ENCODE measurements at regions not wholly inside any gene's neighbourhood (a gene's known extent, or its start where the extent isn't known, plus 50 kb on each side); places are given as distances from the start of the nearest gene placed in this dataset.

DNA sequence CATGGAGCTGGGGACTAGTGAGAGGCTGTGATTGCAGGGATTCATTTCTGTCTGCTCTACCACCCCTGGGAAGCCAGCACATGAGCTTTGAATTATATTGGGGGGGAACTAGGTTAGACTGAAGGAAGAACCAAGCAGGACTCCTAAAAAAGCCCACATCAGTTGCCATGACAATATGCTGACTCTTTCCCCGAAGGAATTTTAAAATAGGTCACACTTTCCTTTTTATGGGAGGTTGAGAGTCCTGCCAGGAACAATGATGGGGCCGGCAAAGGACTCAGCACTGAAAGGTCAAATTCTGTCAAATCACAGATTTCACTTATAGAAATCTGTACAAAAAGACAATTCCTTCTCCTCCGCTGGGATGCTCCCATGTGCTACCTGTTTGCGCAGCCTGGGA is 130.8 kb downstream of the ZNF621 start:
- TF ChIP-seq FOXA1 (IDR thresholded peaks at IDR 0.05) (no peak), TARDBP (IDR thresholded peaks at IDR 0.05) (no peak), FOXM1 (IDR thresholded peaks at IDR 0.05; ENCODE audit: borderline replicate concordance) (no peak), HDGF (IDR thresholded peaks at IDR 0.05; ENCODE audit: borderline replicate concordance) (no peak), ZNF384 (IDR thresholded peaks at IDR 0.05) (no peak), BHLHE40 (IDR thresholded peaks at IDR 0.05; ENCODE audit: borderline replicate concordance) (no peak), SUZ12 (IDR thresholded peaks at IDR 0.05) (no peak), SP1 (IDR thresholded peaks at IDR 0.05) (no peak), PKNOX1 (IDR thresholded peaks at IDR 0.05) (no peak), ELF4 (IDR thresholded peaks at IDR 0.05) (no peak)
